ENCODE measurements at regions not wholly inside any gene's neighbourhood (a gene's known extent, or its start where the extent isn't known, plus 50 kb on each side); places are given as distances from the start of the nearest gene placed in this dataset.
"Not testable (repeated sequence)": the region's sequence is repeated elsewhere in the genome, so short reads cannot be mapped to it uniquely, and the experiment has no call there.

DNA sequence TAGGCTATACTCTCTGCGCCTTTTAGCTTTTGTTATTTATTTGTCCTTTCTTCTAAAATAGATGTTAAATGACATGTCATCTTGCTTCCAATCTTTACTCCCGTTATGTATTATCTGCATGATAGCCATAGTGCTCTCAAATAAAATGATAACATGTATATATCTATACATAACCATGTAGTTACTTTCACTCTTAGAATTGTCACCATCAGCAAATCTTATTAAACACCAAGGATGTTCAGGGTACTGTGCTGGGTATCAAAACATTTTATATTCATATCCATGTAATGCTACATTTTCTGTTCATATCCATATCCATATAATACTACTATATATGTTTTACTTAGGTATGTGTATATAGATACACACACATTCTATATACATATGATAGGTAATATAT, 176.4 kb upstream of the CHST9 start:
- DNase-seq: no peak

GRCh38 chr18:27355308-27355707, 170.2 kb upstream of the CHST9 start:
- DNase-seq: no peak

- DNase-seq: no peak
Observed at GRCh38 chr18:27353273-27353672, 168.2 kb upstream of the CHST9 start.

GRCh38 chr18:27349284-27349882, 164.3 kb upstream of the CHST9 start:
- no peak for DNase-seq

DNA sequence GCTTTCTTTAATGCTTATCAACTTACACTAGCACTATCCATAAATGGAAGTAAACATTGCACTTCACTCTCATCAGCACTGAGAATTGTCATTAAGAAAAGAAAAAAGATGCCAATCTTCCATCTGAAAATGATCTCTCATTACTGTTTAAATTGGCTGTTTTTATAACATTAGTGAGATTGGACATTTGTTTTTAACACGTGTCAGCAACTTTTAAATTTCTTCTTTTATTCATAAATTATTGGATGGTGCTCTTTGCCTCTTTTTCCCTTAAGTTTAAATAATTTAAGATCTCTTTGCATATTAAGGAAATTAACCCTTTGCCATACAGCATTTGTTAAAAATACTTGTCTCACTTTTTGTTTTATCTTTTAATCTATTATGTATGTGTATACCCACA, 146.5 kb upstream of the CHST9 start:
- DNase-seq: no peak

- no peak for DNase-seq
Observed at GRCh38 chr18:27314996-27315395, 129.9 kb upstream of the CHST9 start.

DNA sequence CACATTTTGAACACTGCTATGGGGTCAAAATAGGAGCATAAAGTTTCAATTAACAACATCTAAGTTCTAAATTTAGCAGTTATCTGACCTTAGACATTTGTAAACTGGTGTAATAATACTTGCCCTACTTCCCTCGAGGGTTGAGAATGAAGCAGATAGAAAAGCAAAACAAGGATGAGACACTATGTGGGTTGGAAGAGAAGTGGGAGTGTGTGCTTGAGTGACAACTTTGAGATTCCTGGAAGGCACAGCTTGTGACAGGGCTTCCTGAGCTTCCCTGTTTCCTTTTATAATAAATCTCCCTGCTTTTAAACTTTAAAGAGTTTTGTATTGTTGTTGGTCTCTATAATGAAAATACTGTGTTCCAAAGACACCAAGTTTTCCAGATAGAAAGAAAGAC, 128.6 kb upstream of the CHST9 start:
- DNase-seq: no peak

- no peak for DNase-seq
Observed at GRCh38 chr18:27312853-27313252, 127.7 kb upstream of the CHST9 start.

GRCh38 chr18:27312153-27312552, 127.0 kb upstream of the CHST9 start:
- no peak for DNase-seq

- no peak for DNase-seq
Observed at GRCh38 chr18:27311114-27311513, 126.0 kb upstream of the CHST9 start.

- DNase-seq: no peak
Observed at GRCh38 chr18:27301615-27302378, 116.7 kb upstream of the CHST9 start.

GRCh38 chr18:27298214-27298804, 113.2 kb upstream of the CHST9 start:
- no peak for DNase-seq

DNA sequence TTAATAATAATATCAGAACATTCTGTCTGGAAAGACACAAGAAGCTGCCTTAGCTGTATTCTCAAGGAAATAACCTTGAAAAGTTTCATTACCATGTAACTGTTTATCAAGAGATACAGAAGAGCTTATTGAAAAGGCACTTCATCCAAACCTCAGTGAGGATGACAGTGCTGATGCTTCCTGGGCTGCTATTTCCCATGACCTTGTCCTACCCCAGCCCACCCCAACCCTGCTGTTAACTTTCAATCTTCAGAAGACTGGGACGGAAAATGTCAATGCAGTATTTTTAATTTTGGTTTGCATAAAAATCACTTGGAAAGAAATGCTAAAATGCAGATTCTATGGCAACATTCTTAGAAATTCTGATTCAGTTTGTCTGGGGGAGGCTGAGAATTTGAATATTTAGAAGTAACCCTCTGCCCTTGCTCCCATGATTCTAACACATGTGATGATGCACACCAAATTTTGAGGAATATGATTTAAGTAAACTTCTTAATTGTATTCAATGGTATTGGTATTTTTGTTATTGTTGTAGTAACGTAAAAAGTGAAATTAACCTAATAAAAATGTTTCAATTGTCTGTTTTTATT, 101.0 kb upstream of the CHST9 start:
- DNase-seq: not testable (repeated sequence)

GRCh38 chr18:27278131-27278530, 93.0 kb upstream of the CHST9 start:
- no peak for DNase-seq

DNA sequence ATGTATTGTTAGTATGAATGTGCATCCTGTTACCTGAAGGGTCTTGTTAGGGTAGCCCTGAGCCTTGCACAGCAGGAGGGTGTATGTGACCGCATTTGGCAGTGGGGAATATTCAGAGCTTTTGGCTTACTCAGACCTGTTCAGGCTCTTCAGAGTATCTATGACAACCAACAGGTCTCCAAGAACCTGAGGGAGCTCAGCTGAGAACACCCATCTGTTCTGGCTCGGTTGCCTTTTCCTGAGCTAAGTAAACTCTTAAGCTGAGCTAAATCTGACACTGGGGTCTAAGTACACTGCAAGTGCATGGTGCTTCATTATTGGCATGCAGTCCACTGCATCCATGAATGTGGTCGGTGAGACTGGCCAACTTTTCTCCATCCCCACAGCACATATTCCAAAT, 92.4 kb upstream of the CHST9 start:
- DNase-seq: no peak

DNA sequence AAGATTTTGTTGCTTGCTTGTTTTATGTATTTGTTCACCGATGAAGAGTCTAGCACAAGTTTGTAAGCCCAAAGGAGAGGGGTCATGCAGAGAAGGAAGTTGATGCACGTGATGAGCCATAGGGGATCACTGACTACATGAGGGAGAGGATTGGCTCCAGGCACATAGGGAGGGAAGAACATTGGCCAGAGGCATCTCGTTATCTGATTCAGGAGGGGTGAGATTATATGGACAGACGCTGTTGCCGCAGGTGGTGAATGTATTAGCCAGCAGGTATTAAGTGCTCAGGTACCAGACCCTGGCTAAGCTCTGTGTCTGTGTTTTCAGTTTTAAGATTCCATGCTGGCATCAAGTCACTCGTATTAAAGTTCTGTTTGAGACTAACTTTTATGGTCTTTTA, 91.8 kb upstream of the CHST9 start:
- DNase-seq: no peak

GRCh38 chr18:27276479-27276878, 91.4 kb upstream of the CHST9 start:
- no peak for DNase-seq

DNA sequence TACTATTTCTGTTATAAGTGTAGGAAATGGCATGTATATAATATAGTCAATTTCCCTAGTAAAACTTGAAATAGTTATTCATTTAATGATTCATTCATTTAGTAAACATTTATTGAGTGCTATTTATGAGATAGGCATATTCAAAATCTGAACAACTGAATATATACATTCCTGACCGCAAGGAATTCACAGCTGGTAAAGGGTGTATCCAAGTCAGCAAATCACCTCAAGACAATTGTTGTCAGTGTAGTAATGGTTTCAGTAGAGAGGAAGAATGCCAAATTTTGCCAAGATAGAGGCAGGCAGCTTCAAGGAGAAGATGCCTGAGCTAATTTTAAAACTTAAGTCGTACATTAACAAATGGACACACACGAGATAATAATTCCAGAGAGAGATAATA, 89.8 kb upstream of the CHST9 start:
- DNase-seq: no peak

- no peak for DNase-seq
Observed at GRCh38 chr18:27270508-27270907, 85.4 kb upstream of the CHST9 start.

DNA sequence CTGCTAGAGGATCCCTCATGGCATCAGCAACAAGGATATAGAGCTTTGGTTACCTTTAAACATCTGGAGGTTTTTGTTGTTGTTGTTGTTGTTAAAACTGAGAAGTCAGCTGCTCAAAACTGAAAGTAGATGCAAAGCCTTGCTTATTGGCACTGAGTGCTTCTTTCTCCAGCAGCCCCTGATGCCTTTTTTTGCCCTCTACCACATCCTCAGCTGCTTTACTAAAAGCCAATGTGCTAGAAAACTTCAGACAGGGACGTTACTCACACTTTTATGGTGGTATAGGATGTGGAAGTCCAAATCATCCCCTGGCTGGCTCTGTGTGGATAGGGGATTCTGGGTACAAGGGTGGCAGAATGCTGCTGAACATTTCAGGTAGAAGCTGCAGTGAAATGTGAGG, 78.3 kb upstream of the CHST9 start:
- no peak for DNase-seq

DNA sequence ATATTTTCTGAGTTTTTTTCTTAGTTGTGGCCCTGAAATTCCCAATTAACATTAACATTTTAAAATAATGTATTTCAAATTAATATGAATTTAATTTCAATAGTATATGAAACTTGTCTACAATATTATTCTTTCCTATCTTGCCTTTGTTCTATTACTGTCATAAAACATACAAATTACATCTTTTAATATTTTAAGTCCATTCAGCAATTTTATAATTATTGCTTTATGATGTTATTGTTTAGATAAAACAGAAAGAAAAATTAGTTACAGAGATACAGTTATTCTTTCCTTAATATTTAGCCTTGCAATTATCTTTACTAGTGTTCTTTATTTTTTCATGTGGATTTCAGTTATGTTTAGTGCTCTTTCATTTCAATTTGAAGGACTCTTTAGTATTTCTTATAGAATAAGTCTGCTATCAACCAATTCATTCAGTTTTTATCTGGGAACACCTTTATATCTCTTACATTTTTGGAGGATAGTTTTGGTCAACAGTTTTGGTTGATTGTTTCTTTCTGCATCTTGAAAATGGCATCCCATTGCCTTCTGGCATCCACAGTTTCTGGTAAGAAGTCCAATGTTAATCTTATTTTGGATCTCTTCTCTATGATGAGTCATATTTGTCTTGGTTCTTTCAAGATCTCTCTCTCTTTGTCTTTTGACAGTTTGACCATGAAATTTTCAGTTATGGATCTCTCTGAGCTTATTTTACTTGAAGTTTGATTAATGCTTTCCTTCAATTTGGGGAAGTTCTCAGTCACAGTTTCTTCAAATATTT, 76.9 kb upstream of the CHST9 start:
- no peak for DNase-seq

DNA sequence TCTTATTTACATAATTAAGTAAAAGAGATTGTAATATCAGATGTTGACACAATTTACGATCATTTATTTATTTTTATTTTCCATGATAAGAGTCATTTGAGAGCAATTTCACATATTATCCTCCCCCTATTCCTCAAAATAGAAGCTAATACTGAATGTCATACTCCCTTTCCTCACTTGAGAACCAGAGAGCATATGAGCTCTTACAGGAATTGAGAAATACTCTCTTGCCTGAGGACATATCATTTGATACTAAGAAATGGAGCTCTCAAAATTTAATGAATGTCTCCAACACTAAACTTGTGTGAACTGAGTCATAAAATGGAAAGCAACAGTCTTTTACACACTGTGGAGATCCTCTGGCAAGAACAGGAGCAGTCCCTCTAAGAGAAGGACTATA, 68.5 kb upstream of the CHST9 start:
- no peak for DNase-seq

DNA sequence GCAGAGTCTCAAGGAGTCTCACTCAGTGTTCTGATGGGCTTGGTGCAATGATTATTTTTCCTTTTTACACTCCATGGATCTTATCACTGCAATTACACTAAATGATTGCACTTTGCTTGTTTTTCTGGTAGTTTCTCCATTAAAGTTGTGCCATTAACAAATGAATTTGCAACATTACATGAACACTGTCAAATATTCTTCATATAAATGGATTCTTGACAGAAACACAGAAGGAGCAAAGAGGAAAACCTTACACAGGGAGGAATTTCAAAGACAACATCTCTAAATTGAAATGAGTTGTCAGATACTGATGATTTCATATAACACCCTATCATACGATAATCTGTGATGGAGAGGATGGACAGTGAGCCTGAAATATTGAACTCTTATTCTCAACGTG, 65.4 kb upstream of the CHST9 start:
- DNase-seq: no peak
